ENCODE measurements at regions not wholly inside any gene's neighbourhood (a gene's known extent, or its start where the extent isn't known, plus 50 kb on each side); places are given as distances from the start of the nearest gene placed in this dataset.

- DNase-seq, result no peak
Observed at GRCh38 chr2:117737846-117738245, 76.6 kb upstream of the DDX18 start.

- no peak for DNase-seq
Observed at GRCh38 chr2:117738991-117739839, 75.3 kb upstream of the DDX18 start.

- no peak for DNase-seq
Observed at GRCh38 chr2:117745537-117745936, 69.0 kb upstream of the DDX18 start.

GRCh38 chr2:117755768-117756167 lies 58.7 kb upstream of the DDX18 start:
- no peak for DNase-seq

GRCh38 chr2:117760916-117761315 lies 53.6 kb upstream of the DDX18 start:
- no peak for DNase-seq

- no peak for DNase-seq
Observed at GRCh38 chr2:117762454-117762853, 52.0 kb upstream of the DDX18 start.

- no peak for DNase-seq
Observed at GRCh38 chr2:117763804-117764203, 50.7 kb upstream of the DDX18 start.
